A549 (cell line): ENCODE measurements at regions not wholly inside any gene's neighbourhood (a gene's known extent, or its start where the extent isn't known, plus 50 kb on each side); places are given as distances from the start of the nearest gene placed in this dataset.

ENCODE experiments used
- CBX8 ChIP-seq: fragments of 200-600 bp; sonication (generic); IDR thresholded peaks from 2 replicates; pipeline ENCODE4 v1.6.1; 2016
- CEBPB ChIP-seq, 2 experiments: fragments of >200 bp in 1 of 2; sonication (Bioruptor Twin) in 1 of 2; formaldehyde crosslinking in 1 of 2; IDR thresholded peaks; 2 replicates each; pipeline ENCODE4 v1.6.1; 2012 to 2016
- CTCF ChIP-seq: fragments of >200 bp; sonication (Bioruptor Twin); formaldehyde crosslinking; IDR thresholded peaks from 3 replicates; pipeline ENCODE4 v1.5.1; 2016
- EP300 ChIP-seq, 2 experiments: fragments of >200 bp; sonication (Bioruptor Twin); formaldehyde crosslinking; IDR thresholded peaks; 2 replicates in 1 of 2; 3 replicates in 1 of 2; pipeline ENCODE4 v1.6.1; 2016 to 2017
- HOXA7 ChIP-seq: fragments of 250-450 bp; sonication (Bioruptor Pico); IDR thresholded peaks from 2 replicates; pipeline ENCODE4 v1.5.0; 2020; ENCODE audit warnings: mild to moderate bottlenecking, moderate library complexity
- MAX ChIP-seq: IDR thresholded peaks from 2 replicates; pipeline ENCODE4 v1.6.1; 2012
- MYC ChIP-seq: IDR thresholded peaks from 2 replicates; pipeline ENCODE4 v1.6.1; 2012; ENCODE audit warnings: mild to moderate bottlenecking, inconsistent platforms, low read length, improper control_type of control experiment, borderline replicate concordance
- PBX3 ChIP-seq: IDR thresholded peaks from 2 replicates; pipeline ENCODE4 v1.6.1; 2012
- POLR2A ChIP-seq: IDR thresholded peaks from 2 replicates; pipeline ENCODE4 v1.6.1; 2012; ENCODE audit warnings: mild to moderate bottlenecking, low read length
- REST ChIP-seq: fragments of 200-600 bp; sonication (generic); IDR thresholded peaks from 2 replicates; pipeline ENCODE4 v1.6.1; 2016; ENCODE audit warnings: antibody characterized with exemption, mild to moderate bottlenecking, moderate library complexity
- TF ChIP-seq, protein P1 (sequence below): fragments of >200 bp; sonication (Bioruptor Twin); formaldehyde crosslinking; IDR thresholded peaks from 3 replicates; pipeline ENCODE4 v1.6.1; 2016

- TF ChIP-seq HOXA7 (CRISPR knock-in tag) (no peak), POLR2A (no peak), CTCF (no peak), PBX3 (no peak), MYC (no peak), EP300 (IDR thresholded peaks at IDR 0.05) (no peak), REST (no peak), MAX (no peak), CBX8 (no peak), CEBPB (IDR thresholded peaks at IDR 0.05) (no peak)
- TF ChIP-seq, protein P1, sequence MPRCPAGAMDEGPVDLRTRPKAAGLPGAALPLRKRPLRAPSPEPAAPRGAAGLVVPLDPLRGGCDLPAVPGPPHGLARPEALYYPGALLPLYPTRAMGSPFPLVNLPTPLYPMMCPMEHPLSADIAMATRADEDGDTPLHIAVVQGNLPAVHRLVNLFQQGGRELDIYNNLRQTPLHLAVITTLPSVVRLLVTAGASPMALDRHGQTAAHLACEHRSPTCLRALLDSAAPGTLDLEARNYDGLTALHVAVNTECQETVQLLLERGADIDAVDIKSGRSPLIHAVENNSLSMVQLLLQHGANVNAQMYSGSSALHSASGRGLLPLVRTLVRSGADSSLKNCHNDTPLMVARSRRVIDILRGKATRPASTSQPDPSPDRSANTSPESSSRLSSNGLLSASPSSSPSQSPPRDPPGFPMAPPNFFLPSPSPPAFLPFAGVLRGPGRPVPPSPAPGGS = no peak
These were observed 413.7 kb upstream of the FSHR start for GRCh38 chr2:49567811-49568600.
